ENCODE measurements at regions not wholly inside any gene's neighbourhood (a gene's known extent, or its start where the extent isn't known, plus 50 kb on each side); places are given as distances from the start of the nearest gene placed in this dataset.

- no peak overlapping the region for H3K4me3 ChIP-seq
These were observed 54.0 kb downstream of the C11orf91 start for GRCh38 chr11:33646629-33647028.

DNA sequence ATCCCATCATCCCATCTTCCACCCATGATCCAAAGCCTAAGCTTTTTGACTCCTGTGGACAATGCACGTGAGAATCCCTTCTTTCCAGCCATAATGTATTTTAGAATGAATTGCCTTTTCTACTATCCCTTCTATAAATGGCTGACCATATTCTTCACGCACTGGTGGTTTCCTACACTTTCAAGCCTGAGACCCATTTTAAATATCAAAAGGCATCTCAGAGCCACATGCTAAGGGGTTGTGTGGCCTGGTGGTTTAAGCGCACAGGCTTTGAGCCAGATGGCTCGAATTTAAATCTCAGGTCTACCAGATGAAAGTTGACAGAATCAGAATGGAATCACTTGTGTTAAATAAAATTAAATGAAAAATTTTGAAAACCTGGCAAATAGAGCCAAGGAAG lies 54.5 kb downstream of the C11orf91 start:
- no peak overlapping the region for H3K4me3 ChIP-seq
- H3K36me3 ChIP-seq, result no peaks in the 10 kb centered on the region
- H3K27me3 ChIP-seq, result no peaks in the 10 kb centered on the region
- no peaks in the 10 kb centered on the region for H3K9me3 ChIP-seq
- no peaks in the 10 kb centered on the region for H3K4me1 ChIP-seq
- no peak overlapping the region for H3K27ac ChIP-seq
- no peak for DNase-seq
- TF ChIP-seq, protein P1, sequence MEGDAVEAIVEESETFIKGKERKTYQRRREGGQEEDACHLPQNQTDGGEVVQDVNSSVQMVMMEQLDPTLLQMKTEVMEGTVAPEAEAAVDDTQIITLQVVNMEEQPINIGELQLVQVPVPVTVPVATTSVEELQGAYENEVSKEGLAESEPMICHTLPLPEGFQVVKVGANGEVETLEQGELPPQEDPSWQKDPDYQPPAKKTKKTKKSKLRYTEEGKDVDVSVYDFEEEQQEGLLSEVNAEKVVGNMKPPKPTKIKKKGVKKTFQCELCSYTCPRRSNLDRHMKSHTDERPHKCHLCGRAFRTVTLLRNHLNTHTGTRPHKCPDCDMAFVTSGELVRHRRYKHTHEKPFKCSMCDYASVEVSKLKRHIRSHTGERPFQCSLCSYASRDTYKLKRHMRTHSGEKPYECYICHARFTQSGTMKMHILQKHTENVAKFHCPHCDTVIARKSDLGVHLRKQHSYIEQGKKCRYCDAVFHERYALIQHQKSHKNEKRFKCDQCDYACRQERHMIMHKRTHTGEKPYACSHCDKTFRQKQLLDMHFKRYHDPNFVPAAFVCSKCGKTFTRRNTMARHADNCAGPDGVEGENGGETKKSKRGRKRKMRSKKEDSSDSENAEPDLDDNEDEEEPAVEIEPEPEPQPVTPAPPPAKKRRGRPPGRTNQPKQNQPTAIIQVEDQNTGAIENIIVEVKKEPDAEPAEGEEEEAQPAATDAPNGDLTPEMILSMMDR (IDR thresholded peaks at IDR 0.05), result no peak
- no peak for TF ChIP-seq POLR2A (IDR thresholded peaks at IDR 0.05)

More at GRCh38 chr11:33646629-33647028, 54.0 kb downstream of the C11orf91 start:
- no peaks in the 10 kb centered on the region for H3K36me3 ChIP-seq
- TF ChIP-seq, protein P1 (IDR thresholded peaks at IDR 0.05), result no peak
- no peak for TF ChIP-seq POLR2A (IDR thresholded peaks at IDR 0.05)
- no peak for DNase-seq
- no peaks in the 10 kb centered on the region for H3K27me3 ChIP-seq
- no peak overlapping the region for H3K27ac ChIP-seq
- no peaks in the 10 kb centered on the region for H3K9me3 ChIP-seq
- no peaks in the 10 kb centered on the region for H3K4me1 ChIP-seq

- DNase-seq, result no peak
These were observed 54.9 kb downstream of the C11orf91 start for GRCh38 chr11:33645686-33646085.

GRCh38 chr11:33643167-33643824 lies 57.3 kb downstream of the C11orf91 start:
- no peak for DNase-seq
- Histone ChIP-seq H3K27me3 (no peaks in the 10 kb centered on the region), H3K4me3 (no peak overlapping the region), H3K36me3 (no peaks in the 10 kb centered on the region), H3K9me3 (no peaks in the 10 kb centered on the region), H3K27ac (no peak overlapping the region), H3K4me1 (no peaks in the 10 kb centered on the region)
- no peak for TF ChIP-seq POLR2A (IDR thresholded peaks at IDR 0.05)
- TF ChIP-seq, protein P1 (IDR thresholded peaks at IDR 0.05), result no peak

More at GRCh38 chr11:33645686-33646085, 54.9 kb downstream of the C11orf91 start:
- Histone ChIP-seq H3K27ac (no peak overlapping the region), H3K4me3 (no peak overlapping the region), H3K36me3 (no peaks in the 10 kb centered on the region), H3K27me3 (no peaks in the 10 kb centered on the region), H3K9me3 (no peaks in the 10 kb centered on the region), H3K4me1 (no peaks in the 10 kb centered on the region)
- TF ChIP-seq, protein P1 (IDR thresholded peaks at IDR 0.05), result no peak
- no peak for TF ChIP-seq POLR2A (IDR thresholded peaks at IDR 0.05)

GRCh38 chr11:33642461-33643166 lies 58.0 kb downstream of the C11orf91 start:
- Histone ChIP-seq H3K4me1 (no peaks in the 10 kb centered on the region), H3K36me3 (no peaks in the 10 kb centered on the region), H3K9me3 (no peaks in the 10 kb centered on the region), H3K4me3 (no peak overlapping the region), H3K27me3 (no peaks in the 10 kb centered on the region), H3K27ac (no peak overlapping the region)
- TF ChIP-seq POLR2A (IDR thresholded peaks at IDR 0.05), result no peak
- TF ChIP-seq, protein P1 (IDR thresholded peaks at IDR 0.05), result no peak
- DNase-seq, result no peak
